Epithelial cell of esophagus (primary cell): ENCODE measurements at regions not wholly inside any gene's neighbourhood (a gene's known extent, or its start where the extent isn't known, plus 50 kb on each side); places are given as distances from the start of the nearest gene placed in this dataset.

ENCODE experiments used
- DNase-seq: peaks from one replicate; pipeline ENCODE4 v3.0.0; 2010; ENCODE audit warnings: low read depth
- H3K4me3 ChIP-seq: 2 replicates; pipeline ENCODE4 v1.5.1; 2011; ENCODE audit warnings: mild to moderate bottlenecking, low read length, control low read depth
- CTCF ChIP-seq: IDR thresholded peaks from 2 replicates; pipeline ENCODE4 v1.5.1; 2011; ENCODE audit warnings: low read depth, mild to moderate bottlenecking, low read length, control low read depth, inconsistent platforms; ENCODE audit not compliant: insufficient read depth; ENCODE audit errors: missing control alignments

GRCh38 chr9:104276709-104277245, 182.7 kb downstream of the SMC2 start:
- peak; percentile 14 for DNase-seq
- no peak for TF ChIP-seq CTCF

GRCh38 chr9:104278929-104279496, 184.9 kb downstream of the SMC2 start:
- no peak for DNase-seq
- no peak overlapping the region for H3K4me3 ChIP-seq
- no peak for TF ChIP-seq CTCF

More at GRCh38 chr9:104276709-104277245, 182.7 kb downstream of the SMC2 start:
- H3K4me3 ChIP-seq = no peak overlapping the region

- no peak overlapping the region for H3K4me3 ChIP-seq
- TF ChIP-seq CTCF = no peak
- peak; percentile 6 for DNase-seq
Measured at GRCh38 chr9:104279535-104280177, 185.5 kb downstream of the SMC2 start.

- no peak for TF ChIP-seq CTCF
- DNase-seq = no peak
- H3K4me3 ChIP-seq = no peak overlapping the region
Measured at GRCh38 chr9:104280178-104280560, 186.1 kb downstream of the SMC2 start.

GRCh38 chr9:104280711-104281110, 186.6 kb downstream of the SMC2 start:
- TF ChIP-seq CTCF = no peak
- no peak for DNase-seq
- no peak overlapping the region for H3K4me3 ChIP-seq

GRCh38 chr9:104286187-104286586, 192.1 kb downstream of the SMC2 start:
- TF ChIP-seq CTCF = no peak
- no peak for DNase-seq
- H3K4me3 ChIP-seq = no peak overlapping the region

- no peak for TF ChIP-seq CTCF
- no peak overlapping the region for H3K4me3 ChIP-seq
- DNase-seq = peak; percentile 14
Measured at GRCh38 chr9:104286799-104287198, 192.7 kb downstream of the SMC2 start.
